SK-N-MC (cell line): ENCODE measurements at regions not wholly inside any gene's neighbourhood (a gene's known extent, or its start where the extent isn't known, plus 50 kb on each side); places are given as distances from the start of the nearest gene placed in this dataset.

ENCODE experiments used
- EZH2 ChIP-seq: fragments of 200-600 bp; sonication (generic); IDR thresholded peaks from one replicate; pipeline ENCODE4 v1.6.1; 2017; ENCODE audit warnings: antibody characterized with exemption
- POLR2AphosphoS5 ChIP-seq: IDR thresholded peaks from 2 replicates; pipeline ENCODE4 v1.6.1; 2012; ENCODE audit warnings: mild to moderate bottlenecking, low read depth, low read length, borderline replicate concordance

GRCh38 chr4:136524039-136524438 is 1008.3 kb downstream of the PCDH18 start:
- TF ChIP-seq POLR2AphosphoS5 = no peak
- TF ChIP-seq EZH2 = no peak
